HepG2 (cell line): ENCODE measurements at regions not wholly inside any gene's neighbourhood (a gene's known extent, or its start where the extent isn't known, plus 50 kb on each side); places are given as distances from the start of the nearest gene placed in this dataset.
A peak's percentile ranks its signal among the peaks of the same experiment; 100 is the strongest.

Experiments
- ATF7-NPFF ChIP-seq: sonication (generic); formaldehyde crosslinking; IDR thresholded peaks from 2 replicates; pipeline ENCODE4 v1.8.1; 2023; ENCODE audit warnings: mild to moderate bottlenecking, low read depth, missing genetic modification reagents, moderate library complexity
- FOXO4 ChIP-seq: sonication (generic); formaldehyde crosslinking; conservative IDR thresholded peaks from 2 replicates; pipeline ENCODE4 v1.8.1; 2023; ENCODE audit warnings: missing genetic modification reagents
- KDM6A ChIP-seq: IDR thresholded peaks from 2 replicates; pipeline ENCODE4 v1.6.1; 2016; ENCODE audit warnings: low read depth
- KLF11 ChIP-seq: IDR thresholded peaks from 2 replicates; pipeline ENCODE4 v1.6.1; 2016; ENCODE audit warnings: missing compliant biosample characterization
- MLXIP ChIP-seq: sonication (generic); formaldehyde crosslinking; IDR thresholded peaks from 2 replicates; pipeline ENCODE4 v1.9.0; 2021; ENCODE audit warnings: missing genetic modification reagents, borderline replicate concordance
- MTF1 ChIP-seq: sonication (generic); formaldehyde crosslinking; IDR thresholded peaks from 2 replicates; pipeline ENCODE4 v1.5.0; 2020; ENCODE audit warnings: missing genetic modification reagents
- MYPOP ChIP-seq: sonication (generic); formaldehyde crosslinking; IDR thresholded peaks from 2 replicates; pipeline ENCODE4 v1.8.1; 2023; ENCODE audit warnings: mild to moderate bottlenecking, moderate library complexity, missing genetic modification reagents
- SMYD3 ChIP-seq: sonication (generic); formaldehyde crosslinking; IDR thresholded peaks from 2 replicates; pipeline ENCODE4 v1.8.1; 2023; ENCODE audit warnings: mild to moderate bottlenecking, missing genetic modification reagents
- SRSF1 ChIP-seq: fragments of 200-400 bp; formaldehyde crosslinking; optimal IDR thresholded peaks from 2 replicates; pipeline ENCODE3; 2017; ENCODE audit warnings: mild to moderate bottlenecking, low read depth, low read length, moderate library complexity
- TCF12 ChIP-seq, 2 experiments: fragments of 450-650 bp in 1 of 2; sonication (generic) in 1 of 2; formaldehyde crosslinking in 1 of 2; IDR thresholded peaks; 2 replicates each; pipeline versions ENCODE4 v1.6.1 to v1.8.0; 2017 to 2022; ENCODE audit warnings: antibody characterized with exemption in 1 of 2, mild to moderate bottlenecking in 1 of 2, missing genetic modification reagents in 1 of 2, moderate library complexity in 1 of 2
- THRA ChIP-seq: sonication (generic); formaldehyde crosslinking; IDR thresholded peaks from 2 replicates; pipeline ENCODE4 v1.4.0; 2020; ENCODE audit warnings: missing genetic modification reagents, borderline replicate concordance
- U2AF2 ChIP-seq: fragments of 200-400 bp; formaldehyde crosslinking; IDR thresholded peaks from 2 replicates; pipeline ENCODE4 v1.6.1; 2017; ENCODE audit warnings: low read depth, mild to moderate bottlenecking, low read length
- ZNF121 ChIP-seq: sonication (generic); formaldehyde crosslinking; IDR thresholded peaks from 2 replicates; pipeline ENCODE4 v1.5.0; 2020; ENCODE audit warnings: mild to moderate bottlenecking, missing genetic modification reagents
- ZNF207 ChIP-seq: fragments of 450-650 bp; IDR thresholded peaks from 2 replicates; pipeline ENCODE4 v1.6.1; 2016; ENCODE audit warnings: antibody characterized with exemption, borderline replicate concordance
- ZNF260 ChIP-seq: sonication (generic); formaldehyde crosslinking; IDR thresholded peaks from 2 replicates; pipeline ENCODE4 v1.4.0; 2020; ENCODE audit warnings: missing genetic modification reagents, low read depth, mild to moderate bottlenecking, borderline replicate concordance
- ZNF3 ChIP-seq: IDR thresholded peaks from 2 replicates; pipeline ENCODE4 v1.7.0; 2017; ENCODE audit warnings: inconsistent platforms
- ZNF484 ChIP-seq: sonication (generic); formaldehyde crosslinking; IDR thresholded peaks from 2 replicates; pipeline ENCODE4 v1.5.1; 2020; ENCODE audit warnings: mild to moderate bottlenecking, low read depth, missing genetic modification reagents, borderline replicate concordance
- ZNF570 ChIP-seq: sonication (generic); formaldehyde crosslinking; IDR thresholded peaks from 2 replicates; pipeline ENCODE4 v1.4.0; 2020; ENCODE audit warnings: mild to moderate bottlenecking, missing genetic modification reagents, borderline replicate concordance
- ZNF572 ChIP-seq: sonication (generic); formaldehyde crosslinking; IDR thresholded peaks from 2 replicates; pipeline ENCODE4 v1.5.1; 2020; ENCODE audit warnings: mild to moderate bottlenecking, missing genetic modification reagents
- ZNF576 ChIP-seq: sonication (generic); formaldehyde crosslinking; IDR thresholded peaks from 2 replicates; pipeline ENCODE4 v1.4.0; 2020; ENCODE audit warnings: mild to moderate bottlenecking, missing genetic modification reagents
- ZNF691 ChIP-seq: sonication (generic); formaldehyde crosslinking; IDR thresholded peaks from 2 replicates; pipeline ENCODE4 v1.4.0; 2020; ENCODE audit warnings: missing genetic modification reagents, low read depth, mild to moderate bottlenecking, borderline replicate concordance
- ZNF737 ChIP-seq: sonication (generic); formaldehyde crosslinking; IDR thresholded peaks from 2 replicates; pipeline ENCODE4 v1.5.0; 2020; ENCODE audit warnings: missing genetic modification reagents, mild to moderate bottlenecking, borderline replicate concordance

GRCh38 chr5:30605693-30606268, 587.7 kb upstream of the CDH6 start (continued):
- TF ChIP-seq MLXIP (CRISPR knock-in tag) (no peak), FOXO4 (CRISPR knock-in tag) (no peak), ZNF737 (CRISPR knock-in tag) (no peak), ZNF207 (no peak), ZNF572 (CRISPR knock-in tag) (no peak), KLF11 (0 out of 2 replicates have a peak, but pooled peaks have one; percentile 16), KDM6A (CRISPR knock-in tag) (peak; percentile 97), ZNF260 (CRISPR knock-in tag) (no peak), U2AF2 (no peak), MTF1 (CRISPR knock-in tag) (no peak), ZNF121 (CRISPR knock-in tag) (no peak), ATF7-NPFF (CRISPR knock-in tag) (no peak), MYPOP (CRISPR knock-in tag) (no peak), THRA (peak; percentile 88), TCF12 (IDR thresholded peaks at IDR 0.05) (no peak), TCF12 (CRISPR knock-in tag; IDR thresholded peaks at IDR 0.05) (peak; percentile 72; the same call in 1 of the 2 replicates), SMYD3 (CRISPR knock-in tag) (peak; percentile 73; the same call in 1 of the 2 replicates), ZNF3 (CRISPR knock-in tag) (peak; percentile 99), ZNF576 (no peak), ZNF691 (no peak), ZNF484 (CRISPR knock-in tag) (no peak), SRSF1 (no peak), ZNF570 (no peak)
